ENCODE measurements at regions not wholly inside any gene's neighbourhood (a gene's known extent, or its start where the extent isn't known, plus 50 kb on each side); places are given as distances from the start of the nearest gene placed in this dataset.
A peak's percentile ranks its signal among the peaks of the same experiment; 100 is the strongest.
"Not testable (repeated sequence)": the region's sequence is repeated elsewhere in the genome, so short reads cannot be mapped to it uniquely, and the experiment has no call there.

DNA sequence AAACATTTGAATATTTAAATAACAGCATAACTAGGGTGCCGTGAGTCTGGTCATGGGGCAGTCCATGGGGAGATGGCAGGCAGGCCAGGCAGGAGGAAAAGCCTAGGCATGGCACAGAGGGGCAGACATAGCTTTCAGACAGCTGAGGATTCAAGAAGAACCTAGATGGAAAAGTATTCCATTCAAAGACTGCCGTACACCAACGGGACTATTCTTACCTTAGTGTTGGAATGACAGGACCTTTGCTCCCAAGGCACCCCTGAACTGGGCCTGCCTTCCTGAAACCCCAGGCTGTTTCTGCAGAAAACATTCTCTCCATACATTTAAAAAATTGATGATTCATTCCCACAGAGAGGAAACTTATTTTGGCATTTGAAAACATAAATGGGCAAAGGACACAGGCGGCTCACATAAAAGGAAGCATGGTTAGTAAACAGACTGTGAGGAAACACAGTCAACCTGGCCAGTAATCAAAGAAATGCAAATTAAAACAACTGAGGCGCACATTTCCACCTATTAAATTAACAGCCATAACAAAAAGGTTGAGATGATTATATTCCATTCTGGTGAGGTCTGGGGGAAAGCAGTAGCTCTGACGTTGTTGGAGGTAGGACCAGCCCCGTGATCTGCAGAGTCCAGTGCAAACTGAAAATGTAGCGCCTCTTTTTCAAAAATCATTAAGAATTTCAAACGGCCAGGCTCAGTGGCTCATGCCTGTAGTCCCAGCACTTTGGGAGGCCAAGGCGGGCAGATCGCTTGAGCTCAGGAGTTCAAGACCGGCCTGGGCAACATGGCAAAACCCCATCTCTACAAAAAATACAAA is 71.3 kb upstream of the SMAD3 start:
- DNase-seq (ENCODE audit: low read depth in 3 of 3, low spot score in 2 of 3) = no peak

DNA sequence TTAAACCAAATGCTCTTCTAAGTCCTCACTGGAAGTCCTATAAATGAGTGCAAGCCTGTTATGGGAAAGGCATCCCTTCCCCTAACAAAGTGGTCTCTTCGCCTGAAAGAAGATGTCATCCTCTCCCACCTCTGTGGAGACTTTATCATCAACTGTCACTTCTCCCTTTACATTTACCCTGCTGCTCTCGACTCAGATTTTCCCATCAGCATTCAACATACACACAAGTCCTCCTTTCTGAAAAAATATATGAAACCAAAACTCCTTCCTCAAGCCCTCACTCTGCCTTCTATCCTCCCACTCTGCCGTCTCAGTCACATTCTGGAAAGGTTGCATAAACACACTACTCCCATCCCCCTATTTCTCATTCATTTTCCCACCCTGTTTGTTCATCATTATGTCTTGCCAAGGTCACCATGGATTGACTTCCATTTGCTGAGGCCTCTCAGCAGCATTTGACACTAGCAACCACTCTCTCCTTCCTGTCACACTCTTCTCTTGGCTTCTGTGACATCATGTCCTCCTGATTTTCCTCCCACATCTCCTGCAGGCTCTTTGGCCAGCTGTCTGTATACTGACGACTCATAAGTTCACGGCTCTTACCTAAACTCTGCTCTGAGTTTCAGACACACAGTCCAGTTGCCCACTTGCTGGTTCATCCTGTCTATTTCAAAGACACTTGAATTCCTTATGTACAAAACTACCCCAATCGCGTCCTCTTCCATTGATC is 70.3 kb upstream of the SMAD3 start:
- DNase-seq (ENCODE audit: low read depth in 3 of 3, low spot score in 2 of 3) = no peak

DNA sequence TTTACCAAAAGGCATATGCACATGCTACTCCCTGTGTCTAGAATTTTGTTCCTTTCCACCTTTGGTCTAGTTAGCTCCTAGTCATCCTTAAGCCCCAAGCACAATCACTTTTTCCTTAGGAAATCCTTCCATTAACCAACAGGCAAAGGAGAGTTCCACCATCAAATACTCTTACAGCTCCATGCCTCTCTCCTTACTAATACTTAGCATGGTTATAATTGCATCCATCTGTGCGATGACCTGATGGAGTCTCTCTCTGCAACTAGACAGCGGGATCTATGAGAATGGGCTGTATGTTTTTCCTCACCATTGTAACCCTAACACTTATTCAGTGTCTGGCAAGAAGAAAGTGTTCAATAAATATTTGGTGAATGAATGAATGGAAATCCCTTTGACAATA is 69.3 kb upstream of the SMAD3 start:
- DNase-seq (ENCODE audit: low read depth in 3 of 3, low spot score in 2 of 3) = no peak

DNA sequence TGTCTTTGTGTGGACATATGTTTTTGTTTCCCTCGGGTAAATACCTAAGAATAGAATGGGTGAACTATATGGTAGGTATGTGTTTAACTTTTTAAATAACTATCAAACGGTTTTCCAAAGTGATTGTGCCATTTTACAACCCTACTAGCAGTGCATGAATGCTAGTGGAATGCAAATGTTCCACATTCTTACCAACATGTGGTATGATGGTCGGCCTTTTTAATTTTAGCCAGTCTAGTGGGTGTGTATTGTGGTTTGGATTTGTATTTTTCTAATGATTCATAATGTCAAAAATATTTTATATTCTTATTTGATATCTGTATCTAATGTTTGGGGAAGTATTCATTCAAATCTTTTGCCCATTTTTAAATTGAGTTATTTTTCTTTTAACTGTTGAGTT is 68.2 kb upstream of the SMAD3 start:
- no peak for DNase-seq (ENCODE audit: low read depth in 3 of 3, low spot score in 2 of 3)

DNA sequence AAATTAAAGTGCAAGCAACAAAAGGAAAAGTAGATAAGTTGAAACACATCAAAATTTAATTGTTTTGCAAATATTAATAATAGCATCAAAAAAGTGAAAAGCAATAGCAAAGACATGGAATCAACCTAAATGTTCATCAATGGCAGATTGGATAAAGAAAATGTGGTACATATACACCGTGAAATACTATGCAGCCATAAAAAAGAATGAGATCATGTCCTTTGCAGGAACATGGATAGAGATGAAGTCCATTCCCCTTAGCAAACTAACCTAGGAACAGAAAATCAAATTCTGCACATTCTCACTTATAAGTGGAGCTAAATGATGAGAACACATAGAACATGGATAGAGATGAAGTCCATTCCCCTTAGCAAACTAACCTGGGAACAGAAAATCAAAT is 67.2 kb upstream of the SMAD3 start:
- DNase-seq (ENCODE audit: low read depth in 3 of 3, low spot score in 2 of 3) = not testable (repeated sequence)

DNA sequence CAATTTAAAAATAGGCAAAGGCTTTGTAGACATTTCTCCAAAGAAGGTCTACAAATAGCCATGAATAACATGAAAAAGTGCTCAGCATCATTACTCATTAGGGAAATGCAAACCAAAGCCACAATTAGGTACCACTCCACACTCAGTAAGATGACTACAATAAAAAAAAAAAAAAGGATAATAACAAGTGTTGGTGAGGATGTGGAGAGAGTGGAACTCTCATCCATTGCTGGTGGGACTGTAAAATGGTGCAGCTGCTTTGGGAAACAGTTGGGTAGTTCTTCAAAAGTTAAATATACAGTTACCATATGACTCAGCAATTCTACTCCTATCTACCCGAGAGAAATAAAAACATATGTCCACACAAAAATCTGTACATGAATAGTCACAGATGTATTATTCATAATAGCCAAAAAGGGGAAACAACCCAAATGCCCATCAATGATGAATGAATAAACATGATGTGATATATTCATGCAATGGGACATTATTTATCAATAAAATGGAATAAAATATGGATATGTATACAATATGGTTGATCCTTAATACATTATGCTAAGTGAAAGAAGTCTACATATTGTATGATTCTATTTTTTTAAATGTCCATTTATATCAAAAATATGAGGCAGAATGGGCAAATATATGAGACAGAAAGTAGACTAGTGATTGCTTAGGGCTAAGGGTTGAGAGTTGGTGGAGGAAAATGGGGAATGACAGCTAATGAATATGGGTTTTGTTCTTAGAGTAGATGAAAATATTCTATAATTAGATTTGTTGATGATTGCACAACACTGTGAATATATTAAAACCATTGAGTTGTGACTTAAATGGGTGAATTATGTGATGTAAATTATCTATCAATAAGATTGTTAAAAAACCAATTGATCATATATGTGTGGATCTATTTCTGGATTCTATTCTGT is 66.1 kb upstream of the SMAD3 start:
- no peak for DNase-seq (ENCODE audit: low read depth in 3 of 3, low spot score in 2 of 3)

DNA sequence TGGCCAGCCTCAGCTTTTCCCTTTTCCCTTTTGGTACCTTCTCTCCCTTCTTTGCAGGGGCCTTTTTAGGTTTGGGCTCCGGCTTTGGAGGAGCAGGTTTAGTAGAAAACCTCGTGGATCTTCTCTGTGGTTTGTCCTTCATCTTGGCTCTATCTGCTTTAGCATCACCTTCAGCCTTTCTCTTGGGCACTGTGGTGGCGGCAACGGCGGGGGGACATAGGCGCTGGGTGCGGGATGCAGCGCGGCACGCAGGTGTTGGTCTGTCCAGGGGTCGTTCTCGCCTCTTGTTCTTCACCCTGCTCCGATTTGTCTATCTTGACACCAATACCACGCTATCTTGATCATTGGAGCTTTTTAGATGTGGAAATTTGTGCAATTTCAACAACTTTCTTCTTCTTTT is 64.5 kb upstream of the SMAD3 start:
- no peak for DNase-seq (ENCODE audit: low read depth in 3 of 3, low spot score in 2 of 3)

DNA sequence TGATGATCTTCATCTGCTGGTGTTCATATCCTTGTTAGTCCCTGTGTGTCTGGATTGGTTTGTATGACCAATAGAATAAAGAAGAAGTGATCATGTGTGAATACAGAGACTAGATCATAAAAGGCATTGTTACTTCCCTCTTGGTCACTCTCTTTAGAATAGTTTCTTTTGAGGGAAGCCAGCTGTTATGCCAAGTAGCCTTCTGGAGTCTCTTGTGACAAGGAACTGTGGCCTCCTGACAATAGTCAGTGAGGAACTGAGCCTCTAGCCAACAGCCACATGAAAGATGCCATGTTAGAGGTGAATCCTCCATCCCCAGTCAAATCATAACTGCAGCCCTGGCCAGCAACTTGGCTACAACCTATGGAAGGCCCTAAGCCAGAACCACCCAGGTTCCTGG is 63.0 kb upstream of the SMAD3 start:
- DNase-seq (ENCODE audit: low read depth in 3 of 3, low spot score in 2 of 3) = no peak

DNA sequence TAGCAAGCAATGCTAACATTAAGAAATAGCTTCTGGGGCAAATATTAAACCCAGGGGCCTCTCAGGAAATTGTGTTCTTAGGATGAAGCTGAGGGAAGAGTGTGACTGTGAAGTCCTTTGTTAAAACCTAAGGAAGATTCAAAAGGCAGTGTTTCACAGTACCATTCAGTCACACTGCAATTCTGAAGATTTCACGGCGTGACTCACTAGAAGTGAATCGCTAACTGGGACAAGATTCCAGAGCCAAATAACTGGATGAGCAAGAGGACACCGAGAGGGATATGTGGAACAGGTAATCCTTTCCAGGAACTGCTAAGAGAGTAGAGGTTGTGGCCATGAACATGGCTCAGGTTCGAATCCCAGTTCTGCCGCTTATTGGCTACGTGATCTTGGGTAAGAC is 61.8 kb upstream of the SMAD3 start:
- DNase-seq (ENCODE audit: low read depth in 3 of 3, low spot score in 2 of 3) = no peak

DNA sequence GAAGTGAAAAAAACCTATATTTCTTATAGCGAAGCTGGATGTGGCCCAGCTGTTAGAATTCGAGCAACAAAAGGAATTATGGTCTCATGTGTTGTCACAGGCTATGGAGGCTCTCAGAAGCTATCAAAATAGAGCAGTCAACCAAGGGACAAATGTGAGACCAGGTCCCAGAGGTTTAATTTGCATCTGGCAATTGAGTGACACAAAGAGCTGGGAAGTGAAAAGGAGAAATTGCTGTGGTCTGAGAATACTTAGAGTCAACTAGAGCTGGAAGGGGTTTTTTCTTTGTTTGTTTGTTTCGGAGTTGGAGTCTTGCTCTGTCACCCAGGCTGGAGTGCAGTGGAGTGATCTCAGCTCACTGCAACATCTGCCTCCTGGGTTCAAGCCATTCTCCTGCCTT is 61.3 kb upstream of the SMAD3 start:
- no peak for DNase-seq (ENCODE audit: low read depth in 3 of 3, low spot score in 2 of 3)

DNA sequence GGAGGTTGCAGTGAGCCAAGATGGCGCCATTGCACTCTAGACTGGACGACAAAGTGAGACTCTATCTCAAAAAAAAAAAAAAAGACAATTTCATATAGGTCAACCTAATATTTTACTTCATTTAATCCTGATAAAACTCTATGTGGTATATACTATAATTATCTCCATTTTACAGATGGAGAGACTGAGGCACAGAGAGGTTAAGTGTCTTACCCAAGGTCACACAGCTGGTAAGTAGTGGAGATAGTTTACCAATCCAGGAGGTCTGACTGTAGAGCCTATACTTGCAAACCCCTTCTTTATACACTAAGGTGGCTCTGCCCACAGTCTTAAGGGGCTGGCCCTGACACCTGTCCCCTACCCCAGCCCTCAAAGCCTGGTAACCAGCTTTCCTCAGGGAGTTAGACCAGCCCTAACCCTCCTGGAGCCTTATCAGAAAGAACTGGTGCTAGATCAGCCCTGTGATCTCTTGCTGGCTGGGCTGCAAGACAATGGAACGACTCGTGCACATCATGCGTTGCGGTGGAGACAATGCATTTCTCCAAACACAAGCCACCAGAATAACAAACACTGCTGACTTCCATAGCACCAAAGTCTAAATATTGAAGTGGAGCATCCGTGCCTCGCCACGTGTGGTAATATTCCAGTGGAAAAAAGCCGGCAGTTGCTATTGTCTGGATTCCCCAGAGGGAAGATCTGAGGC is 60.0 kb upstream of the SMAD3 start:
- DNase-seq (ENCODE audit: low read depth in 3 of 3, low spot score in 2 of 3) = no peak

DNA sequence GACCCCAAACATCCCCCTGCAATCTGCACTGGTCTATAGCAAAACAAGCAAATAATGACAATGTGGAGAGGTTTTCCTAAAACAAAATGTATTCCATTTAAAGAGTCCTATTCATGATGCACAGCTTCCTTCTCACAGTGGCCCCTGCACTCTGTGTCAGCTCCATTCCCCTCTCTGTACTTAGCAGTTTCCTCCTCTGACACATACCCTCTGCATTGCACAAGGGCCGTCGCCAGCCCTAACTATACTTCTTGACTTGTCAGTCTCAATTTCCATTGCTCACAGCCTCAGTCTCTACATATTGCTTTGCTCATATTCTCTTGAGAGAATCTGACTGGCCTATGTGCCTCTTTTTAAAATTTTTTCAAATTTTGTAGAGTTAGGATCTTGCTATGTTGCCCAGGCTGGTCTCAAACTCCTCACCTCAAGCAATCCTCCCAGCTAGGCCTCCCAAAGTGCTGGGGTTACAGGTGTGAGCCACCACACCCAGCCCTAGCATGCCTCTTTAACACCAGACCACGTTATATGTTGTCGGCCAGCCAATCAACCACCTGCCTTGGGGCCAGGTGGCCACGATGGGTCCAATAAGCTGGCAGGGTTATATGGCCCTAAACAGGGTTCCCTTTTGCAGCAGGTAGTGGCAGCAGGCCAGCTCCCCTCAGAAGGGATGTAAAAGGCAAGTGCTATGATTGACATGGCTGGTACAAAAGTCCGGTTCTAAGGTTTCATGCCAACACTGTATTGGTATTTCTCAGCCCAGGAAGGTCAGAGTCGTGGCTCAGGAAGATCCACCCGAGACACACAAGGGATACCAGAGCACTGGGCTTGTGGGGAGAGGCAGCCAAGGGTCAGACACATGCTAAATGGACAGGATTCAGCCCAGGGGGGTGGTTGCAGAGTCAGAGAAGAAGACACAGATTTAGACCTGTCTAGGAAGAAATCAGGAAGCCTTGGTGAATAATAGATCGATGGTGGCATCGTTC is 59.0 kb upstream of the SMAD3 start:
- DNase-seq (ENCODE audit: low read depth in 3 of 3, low spot score in 2 of 3) = no peak

DNA sequence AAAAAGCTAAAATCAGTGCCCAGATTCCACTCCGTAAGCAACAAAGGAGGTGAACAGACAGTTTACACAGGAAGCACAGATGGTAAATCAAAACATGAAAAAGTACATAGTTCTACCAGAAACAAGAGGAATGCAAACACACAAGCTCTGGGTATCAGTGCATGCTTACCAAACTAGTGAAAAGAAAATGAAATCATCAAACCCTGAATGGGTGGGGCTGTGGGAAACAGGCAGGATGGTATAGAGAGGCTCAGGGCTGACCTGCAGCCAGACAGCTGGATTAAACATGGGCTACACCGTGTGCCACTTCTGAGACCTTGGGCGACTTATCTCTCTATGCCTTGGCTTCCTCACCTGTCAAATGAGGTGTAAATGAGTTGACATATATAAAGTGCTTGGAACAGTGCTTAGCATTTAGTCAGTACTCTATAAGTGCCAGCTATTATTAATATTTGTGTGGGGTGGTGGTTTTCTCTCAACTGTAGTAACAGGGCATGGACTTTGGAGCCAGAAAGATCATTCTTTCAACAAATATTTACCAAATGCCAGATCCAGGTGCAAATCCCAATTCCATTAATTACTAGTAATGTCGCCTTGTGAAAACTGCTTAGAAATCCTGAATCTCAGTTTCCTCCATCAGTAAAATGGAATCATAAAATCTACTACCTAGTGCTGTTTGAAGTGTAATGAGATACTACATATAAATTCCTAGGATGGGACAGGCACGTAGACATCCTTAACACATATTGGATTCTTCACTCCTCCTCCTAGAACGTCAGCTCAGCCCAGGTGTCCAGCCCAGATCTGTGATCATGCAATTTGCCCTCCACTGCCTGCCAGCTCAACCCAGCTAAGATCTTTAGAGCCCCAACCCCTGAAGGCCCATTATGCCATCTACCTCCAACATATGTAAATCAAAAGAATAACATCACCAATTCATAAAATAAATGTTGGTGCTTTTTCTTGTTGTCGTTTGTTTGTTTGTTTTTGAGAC is 55.5 kb upstream of the SMAD3 start:
- DNase-seq (ENCODE audit: low read depth in 3 of 3, low spot score in 2 of 3) = no peak

DNA sequence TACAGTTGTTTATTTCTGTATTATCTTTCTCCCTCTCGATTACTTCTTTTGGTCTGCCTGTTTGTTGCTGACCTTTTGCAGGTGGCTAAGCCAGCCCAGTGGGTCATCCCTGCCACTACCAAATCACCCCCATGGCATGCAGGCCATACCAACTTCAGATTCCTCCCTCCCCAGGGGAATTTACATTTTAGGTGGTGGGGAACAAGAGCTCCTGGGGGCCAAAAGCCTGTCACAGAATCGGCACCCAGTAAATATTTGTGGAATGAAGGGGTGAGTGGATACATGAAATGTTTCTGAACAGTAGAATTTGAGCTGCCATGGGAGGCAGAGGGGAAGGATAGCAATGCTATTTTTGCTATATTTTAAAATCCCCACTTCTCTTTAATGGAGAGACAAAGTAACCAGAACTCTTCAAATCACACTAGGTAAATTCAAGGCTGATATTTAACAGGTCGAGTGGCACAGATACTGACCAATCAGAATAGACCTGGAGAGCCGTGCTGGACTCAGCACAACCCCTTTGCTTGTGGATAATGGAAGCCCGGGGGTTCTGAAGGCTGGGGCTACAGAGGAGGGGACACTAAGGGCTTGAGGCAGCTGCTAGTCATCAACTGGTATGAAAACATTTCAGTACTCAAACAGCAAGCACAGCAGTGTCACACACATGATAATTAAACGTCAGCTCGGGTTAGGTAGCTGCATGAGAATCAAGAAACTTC is 54.3 kb upstream of the SMAD3 start:
- DNase-seq (ENCODE audit: low read depth in 3 of 3, low spot score in 2 of 3) = no peak

DNA sequence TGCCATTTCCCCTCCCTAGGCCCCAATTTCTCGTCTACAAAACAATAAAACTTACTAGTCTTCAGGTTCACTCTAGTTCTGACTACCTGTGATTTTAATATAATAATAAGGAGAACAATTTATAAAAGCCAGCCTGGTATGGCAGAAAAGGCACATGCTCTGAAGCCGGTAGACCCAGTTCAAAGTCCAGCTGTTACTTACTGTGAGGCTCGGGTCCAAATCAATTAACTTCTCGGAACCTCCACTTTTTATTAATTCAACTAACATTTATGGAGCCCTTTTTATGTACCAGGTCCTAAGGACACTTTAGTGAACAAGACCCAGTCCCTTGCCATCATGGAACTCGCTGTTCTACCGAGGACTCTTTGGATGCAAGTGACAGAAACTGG is 53.8 kb upstream of the SMAD3 start:
- DNase-seq (ENCODE audit: low read depth in 3 of 3, low spot score in 2 of 3) = no peak

DNA sequence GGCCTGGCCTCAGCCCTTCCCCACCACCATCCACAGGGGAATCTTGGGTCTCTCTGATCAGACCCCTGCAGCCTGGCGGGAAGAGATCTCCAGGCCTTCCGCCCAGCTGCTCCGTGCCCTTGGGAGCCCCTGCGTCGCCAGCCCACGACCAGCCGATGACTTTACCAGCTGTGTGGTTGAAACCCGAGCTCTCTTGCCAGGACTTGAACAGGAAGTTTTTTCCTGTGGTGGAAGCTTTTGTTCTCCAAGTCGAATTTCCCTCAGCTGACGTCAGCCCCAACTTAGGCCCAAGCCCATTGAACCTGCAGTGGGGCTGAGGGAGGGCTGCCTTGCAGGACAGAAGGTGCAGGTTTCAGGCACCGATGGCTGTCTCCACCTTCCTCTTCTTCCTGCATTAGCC is 51.7 kb upstream of the SMAD3 start:
- DNase-seq (ENCODE audit: low read depth in 3 of 3, low spot score in 2 of 3) = peak in 1 of 3 donors; percentile 53

All from right renal cortex interstitium (tissue), 3 donors.